ENCODE measurements at regions not wholly inside any gene's neighbourhood (a gene's known extent, or its start where the extent isn't known, plus 50 kb on each side); places are given as distances from the start of the nearest gene placed in this dataset.

DNA sequence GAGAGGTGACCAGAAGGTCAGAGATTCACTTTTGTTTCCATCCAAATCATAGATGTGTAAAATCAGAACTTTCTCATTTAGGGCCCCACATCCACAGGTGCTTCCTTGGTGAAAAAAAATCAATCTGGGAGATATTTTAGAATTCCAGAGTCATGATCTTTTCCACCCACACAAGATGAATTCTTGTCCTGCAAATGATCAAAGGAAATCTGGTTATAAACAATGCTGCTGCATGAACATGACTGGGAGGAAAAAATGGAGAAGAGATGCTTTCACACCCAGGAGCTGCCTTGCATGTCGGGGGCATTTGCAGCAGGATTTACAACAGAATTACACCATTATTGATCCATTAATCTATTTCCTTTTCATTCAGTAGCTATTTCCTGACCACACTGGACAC, 106.5 kb upstream of the TMEM72 start:
- TF ChIP-seq, protein P1, sequence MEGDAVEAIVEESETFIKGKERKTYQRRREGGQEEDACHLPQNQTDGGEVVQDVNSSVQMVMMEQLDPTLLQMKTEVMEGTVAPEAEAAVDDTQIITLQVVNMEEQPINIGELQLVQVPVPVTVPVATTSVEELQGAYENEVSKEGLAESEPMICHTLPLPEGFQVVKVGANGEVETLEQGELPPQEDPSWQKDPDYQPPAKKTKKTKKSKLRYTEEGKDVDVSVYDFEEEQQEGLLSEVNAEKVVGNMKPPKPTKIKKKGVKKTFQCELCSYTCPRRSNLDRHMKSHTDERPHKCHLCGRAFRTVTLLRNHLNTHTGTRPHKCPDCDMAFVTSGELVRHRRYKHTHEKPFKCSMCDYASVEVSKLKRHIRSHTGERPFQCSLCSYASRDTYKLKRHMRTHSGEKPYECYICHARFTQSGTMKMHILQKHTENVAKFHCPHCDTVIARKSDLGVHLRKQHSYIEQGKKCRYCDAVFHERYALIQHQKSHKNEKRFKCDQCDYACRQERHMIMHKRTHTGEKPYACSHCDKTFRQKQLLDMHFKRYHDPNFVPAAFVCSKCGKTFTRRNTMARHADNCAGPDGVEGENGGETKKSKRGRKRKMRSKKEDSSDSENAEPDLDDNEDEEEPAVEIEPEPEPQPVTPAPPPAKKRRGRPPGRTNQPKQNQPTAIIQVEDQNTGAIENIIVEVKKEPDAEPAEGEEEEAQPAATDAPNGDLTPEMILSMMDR (IDR thresholded peaks at IDR 0.05; ENCODE audit: low read depth, low read length, missing control alignments): no peak
- no peaks in the 10 kb centered on the region for H3K36me3 ChIP-seq (replicated peaks)
- H3K27me3 ChIP-seq (replicated peaks): no peaks in the 10 kb centered on the region
- H3K4me3 ChIP-seq (ENCODE audit: low read depth, low read length): no peak overlapping the region
- in situ Hi-C loops (cut with HindIII; ENCODE audit: low pct_ligation_motif_present, low sequenced_read_pairs): no loop called here
- no peak for DNase-seq
- no peak overlapping the region for H3K27ac ChIP-seq

DNA sequence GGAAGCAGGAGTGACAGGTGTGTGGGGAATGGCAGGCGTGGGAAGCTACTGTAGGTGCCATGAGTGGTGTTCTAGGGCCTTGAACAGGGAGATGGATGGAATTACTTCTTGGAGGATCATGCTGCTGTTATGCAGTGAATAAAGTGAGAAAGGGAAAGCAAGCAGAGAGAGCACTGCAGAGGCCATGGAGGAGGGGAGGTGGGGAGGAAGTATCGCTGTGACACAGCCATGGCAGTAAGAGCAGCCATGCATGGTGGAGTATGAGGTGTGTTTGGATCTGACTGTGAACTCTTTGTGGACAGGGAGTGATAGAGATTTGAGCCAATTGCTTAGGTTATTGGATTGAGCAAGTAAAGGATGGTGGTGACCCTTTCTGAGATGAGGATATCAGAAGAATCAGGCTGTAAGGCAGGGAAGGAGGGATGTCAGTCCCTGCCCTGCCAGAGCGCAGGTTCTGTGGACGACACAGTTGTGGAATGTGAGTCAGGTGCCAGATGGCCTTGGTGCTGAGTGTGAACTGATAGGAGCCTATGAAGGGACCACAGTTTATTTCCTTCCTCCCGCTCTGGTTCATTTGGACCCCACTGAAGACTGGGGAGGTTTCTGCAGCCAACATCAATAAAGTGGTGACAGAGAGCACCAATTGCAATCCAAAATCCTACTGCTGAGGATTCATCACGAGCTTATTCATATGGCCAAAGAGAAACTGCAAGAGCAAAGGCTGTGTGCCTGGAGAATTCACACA, 105.5 kb upstream of the TMEM72 start:
- no peaks in the 10 kb centered on the region for H3K36me3 ChIP-seq (replicated peaks)
- no peak overlapping the region for H3K27ac ChIP-seq
- H3K27me3 ChIP-seq (replicated peaks): no peaks in the 10 kb centered on the region
- H3K4me3 ChIP-seq (ENCODE audit: low read depth, low read length): no peak overlapping the region
- no peak for DNase-seq
- TF ChIP-seq, protein P1 (IDR thresholded peaks at IDR 0.05; ENCODE audit: low read depth, low read length, missing control alignments): no peak
- in situ Hi-C loops (cut with HindIII; ENCODE audit: low pct_ligation_motif_present, low sequenced_read_pairs): no loop called here

DNA sequence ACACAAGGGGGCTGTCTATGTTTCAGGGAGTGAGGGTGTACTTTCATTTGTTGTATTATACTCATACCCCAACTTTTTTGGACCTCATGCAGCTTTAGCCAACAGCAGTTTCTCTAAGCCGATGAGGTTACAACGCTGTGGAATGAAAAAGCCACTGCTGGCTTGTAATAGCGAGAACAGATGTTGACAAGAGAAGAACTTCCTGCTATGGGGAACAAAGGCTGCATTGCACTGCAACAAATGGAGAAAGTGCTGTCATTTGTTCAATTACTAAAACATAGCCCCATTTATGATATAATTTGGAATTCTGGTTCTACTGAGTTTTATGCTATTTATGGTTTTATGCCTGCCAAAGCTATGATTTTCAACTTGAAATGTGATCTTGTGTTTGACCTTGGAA, 104.2 kb upstream of the TMEM72 start:
- no peak for DNase-seq
- Histone ChIP-seq H3K36me3 (replicated peaks) (no peaks in the 10 kb centered on the region), H3K27ac (no peak overlapping the region), H3K27me3 (replicated peaks) (no peaks in the 10 kb centered on the region), H3K4me3 (ENCODE audit: low read depth, low read length) (no peak overlapping the region)
- TF ChIP-seq, protein P1 (IDR thresholded peaks at IDR 0.05; ENCODE audit: low read depth, low read length, missing control alignments): no peak
- in situ Hi-C loops (cut with HindIII; ENCODE audit: low pct_ligation_motif_present, low sequenced_read_pairs): no loop called here

DNA sequence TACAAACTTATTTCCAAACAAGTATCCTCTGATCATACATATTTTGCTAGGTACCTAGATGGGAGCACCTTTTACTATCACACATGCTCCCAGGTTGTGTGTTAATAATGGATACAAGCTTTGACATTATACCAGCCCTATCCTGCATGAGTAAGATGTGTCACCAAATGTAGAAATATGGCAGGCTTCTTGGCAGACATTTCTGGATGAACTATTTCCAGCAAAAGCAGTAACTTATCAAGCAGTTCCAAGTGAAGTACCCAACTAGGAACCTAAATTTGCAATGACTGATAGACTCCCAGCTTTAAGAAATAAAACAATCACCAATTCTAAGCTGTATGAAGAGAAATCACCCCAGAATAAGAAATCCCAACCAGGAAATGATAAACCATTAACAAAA, 103.7 kb upstream of the TMEM72 start:
- H3K36me3 ChIP-seq (replicated peaks): no peaks in the 10 kb centered on the region
- no peak overlapping the region for H3K27ac ChIP-seq
- no peak for DNase-seq
- H3K4me3 ChIP-seq (ENCODE audit: low read depth, low read length): no peak overlapping the region
- TF ChIP-seq, protein P1 (IDR thresholded peaks at IDR 0.05; ENCODE audit: low read depth, low read length, missing control alignments): no peak
- no peaks in the 10 kb centered on the region for H3K27me3 ChIP-seq (replicated peaks)
- in situ Hi-C loops (cut with HindIII; ENCODE audit: low pct_ligation_motif_present, low sequenced_read_pairs): no loop called here

DNA sequence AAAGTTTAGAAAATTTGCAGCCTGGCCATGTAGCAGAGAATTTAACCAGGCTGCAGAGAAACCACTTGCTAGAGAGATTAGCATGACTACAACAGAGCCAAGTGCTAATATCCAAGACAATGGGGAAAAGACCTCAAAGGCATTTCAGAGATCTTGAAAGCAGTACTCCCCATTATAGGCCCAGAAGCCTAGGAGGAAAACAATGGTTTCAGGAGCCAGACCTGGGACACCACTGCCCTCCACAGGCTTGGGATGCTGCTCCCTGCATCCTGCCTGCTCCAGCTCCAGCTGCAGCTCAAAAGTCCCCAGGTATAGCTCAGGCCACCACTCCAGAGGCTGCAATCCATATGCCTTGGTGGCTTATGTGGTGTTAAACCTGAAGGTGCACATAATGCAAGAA, 101.5 kb upstream of the TMEM72 start:
- H3K36me3 ChIP-seq (replicated peaks): no peaks in the 10 kb centered on the region
- H3K4me3 ChIP-seq (ENCODE audit: low read depth, low read length): no peak overlapping the region
- DNase-seq: no peak
- TF ChIP-seq, protein P1 (IDR thresholded peaks at IDR 0.05; ENCODE audit: low read depth, low read length, missing control alignments): peak; percentile 67
- in situ Hi-C loops (cut with HindIII; ENCODE audit: low pct_ligation_motif_present, low sequenced_read_pairs): no loop called here
- H3K27me3 ChIP-seq (replicated peaks): no peaks in the 10 kb centered on the region
- H3K27ac ChIP-seq: no peak overlapping the region

DNA sequence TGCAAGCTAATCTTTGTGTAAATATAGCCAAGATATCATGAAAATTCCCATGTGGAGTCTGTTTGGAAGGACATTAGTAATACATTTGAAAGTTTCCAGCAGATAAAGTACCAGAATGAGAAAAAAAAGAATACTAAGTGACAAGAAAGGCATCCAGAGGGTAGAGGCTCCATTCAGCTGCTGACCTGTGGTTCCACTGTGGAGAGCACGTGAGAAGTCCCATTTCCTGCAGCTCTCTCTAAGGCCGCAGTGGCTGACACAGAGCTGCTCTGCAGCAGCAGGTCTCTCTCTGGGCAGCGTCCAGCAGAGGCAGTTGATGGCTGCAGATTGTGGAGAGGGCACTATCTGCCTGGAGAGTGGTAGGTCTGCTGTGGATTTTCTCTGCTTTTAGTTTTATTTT, 100.1 kb upstream of the TMEM72 start:
- Histone ChIP-seq H3K27ac (no peak overlapping the region), H3K4me3 (ENCODE audit: low read depth, low read length) (no peak overlapping the region), H3K36me3 (replicated peaks) (no peaks in the 10 kb centered on the region), H3K27me3 (replicated peaks) (no peaks in the 10 kb centered on the region)
- in situ Hi-C loops (cut with HindIII; ENCODE audit: low pct_ligation_motif_present, low sequenced_read_pairs): no loop called here
- DNase-seq: peak; percentile 18
- TF ChIP-seq, protein P1 (IDR thresholded peaks at IDR 0.05; ENCODE audit: low read depth, low read length, missing control alignments): peak; percentile 5
